ENCODE measurements at regions not wholly inside any gene's neighbourhood (a gene's known extent, or its start where the extent isn't known, plus 50 kb on each side); places are given as distances from the start of the nearest gene placed in this dataset.

DNA sequence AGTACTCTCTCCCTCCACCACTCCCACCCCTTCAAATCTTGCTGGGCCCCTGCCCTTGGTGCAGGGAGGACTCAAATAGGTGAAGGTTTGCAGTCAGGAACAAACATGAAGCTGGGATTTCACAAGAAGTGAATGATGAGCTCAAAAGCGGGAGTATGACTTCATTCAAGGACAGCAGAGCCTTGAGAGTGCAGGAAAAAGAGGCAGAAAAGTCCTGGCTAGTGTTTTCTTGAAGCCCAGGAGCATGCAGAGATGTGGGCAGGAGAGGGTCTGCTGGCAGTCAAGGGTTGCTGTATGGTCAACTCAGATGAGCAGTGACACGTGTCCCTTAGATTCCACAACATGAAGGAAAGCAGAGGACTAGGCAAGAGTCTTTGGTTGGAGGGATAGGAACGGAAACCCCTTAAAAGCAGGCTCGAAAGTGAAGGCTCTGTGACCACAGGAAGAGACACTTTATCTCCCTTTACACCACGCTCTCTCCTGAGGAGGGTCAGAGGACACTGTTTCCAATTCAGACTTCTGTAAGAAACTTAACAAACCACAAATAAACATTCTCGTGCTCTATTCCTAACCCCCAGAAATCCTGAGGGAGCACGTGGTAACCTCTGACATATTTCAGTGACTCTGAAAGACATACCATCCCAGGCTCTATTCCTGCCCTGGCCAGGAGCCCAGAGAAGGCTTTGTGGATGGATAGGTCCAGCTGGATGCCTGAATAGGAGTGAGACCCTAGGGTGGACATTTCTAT lies 168.0 kb upstream of the NDN start:
- Histone ChIP-seq H3K4me1 (no peaks in the 10 kb centered on the region), H3K27ac (no peak overlapping the region), H3K9me3 (peaks cover 0 to 3% (median 0%) of the 10 kb centered on the region in 4 donors), H3K36me3 (no peaks in the 10 kb centered on the region), H3K4me3 (no peak overlapping the region), H3K27me3 (no peaks in the 10 kb centered on the region)
- 36 to 45% methylated on average over 7 of the region's 7 CpGs for WGBS, 2 donors
- no peak for DNase-seq
- TF ChIP-seq POLR2AphosphoS5 (IDR thresholded peaks at IDR 0.05) (no peak), POLR2A (IDR thresholded peaks at IDR 0.05) (no peak), EP300 (IDR thresholded peaks at IDR 0.05) (no peak)
- TF ChIP-seq, protein P1, sequence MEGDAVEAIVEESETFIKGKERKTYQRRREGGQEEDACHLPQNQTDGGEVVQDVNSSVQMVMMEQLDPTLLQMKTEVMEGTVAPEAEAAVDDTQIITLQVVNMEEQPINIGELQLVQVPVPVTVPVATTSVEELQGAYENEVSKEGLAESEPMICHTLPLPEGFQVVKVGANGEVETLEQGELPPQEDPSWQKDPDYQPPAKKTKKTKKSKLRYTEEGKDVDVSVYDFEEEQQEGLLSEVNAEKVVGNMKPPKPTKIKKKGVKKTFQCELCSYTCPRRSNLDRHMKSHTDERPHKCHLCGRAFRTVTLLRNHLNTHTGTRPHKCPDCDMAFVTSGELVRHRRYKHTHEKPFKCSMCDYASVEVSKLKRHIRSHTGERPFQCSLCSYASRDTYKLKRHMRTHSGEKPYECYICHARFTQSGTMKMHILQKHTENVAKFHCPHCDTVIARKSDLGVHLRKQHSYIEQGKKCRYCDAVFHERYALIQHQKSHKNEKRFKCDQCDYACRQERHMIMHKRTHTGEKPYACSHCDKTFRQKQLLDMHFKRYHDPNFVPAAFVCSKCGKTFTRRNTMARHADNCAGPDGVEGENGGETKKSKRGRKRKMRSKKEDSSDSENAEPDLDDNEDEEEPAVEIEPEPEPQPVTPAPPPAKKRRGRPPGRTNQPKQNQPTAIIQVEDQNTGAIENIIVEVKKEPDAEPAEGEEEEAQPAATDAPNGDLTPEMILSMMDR (IDR thresholded peaks at IDR 0.05) = no peak
- intact Hi-C loops (cut with DNase I) = no loop called here

DNA sequence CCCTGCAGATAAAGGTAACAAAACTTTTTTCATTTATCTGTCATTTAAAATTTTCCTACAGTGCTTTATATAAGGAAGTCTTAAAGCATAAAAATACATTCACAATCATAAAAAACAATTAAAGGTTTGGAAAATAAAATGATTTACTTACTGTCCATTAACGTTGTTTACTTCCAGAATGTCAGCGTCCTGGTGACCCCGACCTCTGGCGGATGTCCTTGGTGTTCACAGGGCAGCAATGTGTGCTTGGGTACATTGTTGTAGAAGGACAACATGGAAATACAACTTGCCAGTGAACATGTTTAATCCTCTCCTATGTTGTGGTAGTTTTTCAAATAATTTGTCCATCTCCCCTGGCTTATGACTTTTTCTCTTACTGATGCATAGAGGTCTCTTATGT lies 168.8 kb upstream of the NDN start:
- Histone ChIP-seq H3K4me3 (no peak overlapping the region), H3K27me3 (no peaks in the 10 kb centered on the region), H3K9me3 (no peaks in the 10 kb centered on the region), H3K27ac (no peak overlapping the region), H3K4me1 (no peaks in the 10 kb centered on the region), H3K36me3 (no peaks in the 10 kb centered on the region)
- TF ChIP-seq POLR2A (IDR thresholded peaks at IDR 0.05) (no peak), POLR2AphosphoS5 (IDR thresholded peaks at IDR 0.05) (no peak), EP300 (IDR thresholded peaks at IDR 0.05) (no peak)
- TF ChIP-seq, protein P1 (IDR thresholded peaks at IDR 0.05) = no peak
- WGBS, 2 donors = 44 to 71% methylated on average over 4 of the region's 4 CpGs
- intact Hi-C loops (cut with DNase I) = no loop called here
- no peak for DNase-seq

DNA sequence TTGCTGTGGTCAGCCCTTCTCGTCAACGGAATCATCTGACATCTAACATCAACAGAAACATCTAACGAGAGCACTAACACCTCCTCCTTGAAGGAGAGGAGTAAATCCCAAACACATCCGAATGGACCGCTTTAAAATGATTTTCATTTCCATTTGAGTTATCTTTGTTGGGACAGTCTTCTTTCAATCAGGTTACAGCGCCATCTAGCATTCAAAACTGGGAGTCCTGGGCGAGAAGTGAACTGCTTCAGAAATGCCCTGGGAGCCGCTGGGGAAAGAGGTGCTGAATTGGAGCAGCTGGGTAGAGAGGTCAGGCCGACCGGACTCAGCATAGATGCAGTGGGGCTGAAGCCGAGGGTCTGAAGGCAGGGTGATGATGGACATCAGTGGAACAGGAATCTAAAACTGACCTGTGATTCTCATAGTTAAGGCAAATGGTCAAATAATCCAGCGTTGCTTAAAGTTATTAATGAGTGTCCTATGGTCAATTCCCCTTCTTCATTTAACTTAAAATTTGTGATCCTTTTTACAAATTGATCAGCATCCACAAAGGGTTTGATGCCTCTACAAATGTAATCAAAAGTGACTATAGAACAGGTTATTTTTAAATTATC lies 170.0 kb upstream of the NDN start:
- no peaks in the 10 kb centered on the region for H3K9me3 ChIP-seq
- TF ChIP-seq POLR2A (IDR thresholded peaks at IDR 0.05) (no peak), POLR2AphosphoS5 (IDR thresholded peaks at IDR 0.05) (no peak), EP300 (IDR thresholded peaks at IDR 0.05) (no peak)
- TF ChIP-seq, protein P1 (IDR thresholded peaks at IDR 0.05) = no peak
- H3K4me3 ChIP-seq = no peak overlapping the region
- no peaks in the 10 kb centered on the region for H3K36me3 ChIP-seq
- no peaks in the 10 kb centered on the region for H3K4me1 ChIP-seq
- H3K27ac ChIP-seq = no peak overlapping the region
- no peaks in the 10 kb centered on the region for H3K27me3 ChIP-seq
- DNase-seq = no peak
- 34 to 38% methylated on average over 12 of the region's 12 CpGs for WGBS, 2 donors
- intact Hi-C loops (cut with DNase I) = no loop called here

DNA sequence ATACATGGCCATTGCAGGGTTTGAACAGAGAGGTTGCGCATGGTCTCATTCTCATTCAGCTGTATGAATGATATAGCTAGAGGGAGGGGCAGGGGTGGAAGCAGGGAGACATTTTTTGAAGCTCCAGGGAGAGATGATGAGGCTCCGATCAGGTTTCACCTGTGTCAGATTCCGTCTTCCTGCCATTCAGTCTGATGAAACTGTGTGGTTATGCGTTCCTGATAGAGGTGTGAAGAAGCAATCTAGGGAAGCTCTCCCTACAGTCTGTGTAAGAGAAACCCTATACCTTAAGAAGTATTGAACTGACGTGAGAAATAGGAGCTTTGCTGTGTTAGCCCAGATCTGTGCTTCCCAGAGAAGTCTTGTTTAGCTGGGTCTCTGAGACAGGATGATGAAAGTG lies 171.9 kb upstream of the NDN start:
- Histone ChIP-seq H3K27me3 (no peaks in the 10 kb centered on the region), H3K4me1 (no peaks in the 10 kb centered on the region), H3K4me3 (no peak overlapping the region), H3K9me3 (no peaks in the 10 kb centered on the region), H3K27ac (no peak overlapping the region), H3K36me3 (no peaks in the 10 kb centered on the region)
- DNase-seq = no peak
- 86% methylated on average over 5 of the region's 5 CpGs for WGBS, 2 donors
- intact Hi-C loops (cut with DNase I) = no loop called here
- no peak for TF ChIP-seq POLR2AphosphoS5 (IDR thresholded peaks at IDR 0.05)
- TF ChIP-seq EP300 (IDR thresholded peaks at IDR 0.05) = no peak
- TF ChIP-seq, protein P1 (IDR thresholded peaks at IDR 0.05) = no peak
- no peak for TF ChIP-seq POLR2A (IDR thresholded peaks at IDR 0.05)

Measured in sigmoid colon (tissue), 6 donors.